ENCODE measurements at regions not wholly inside any gene's neighbourhood (a gene's known extent, or its start where the extent isn't known, plus 50 kb on each side); places are given as distances from the start of the nearest gene placed in this dataset.

DNA sequence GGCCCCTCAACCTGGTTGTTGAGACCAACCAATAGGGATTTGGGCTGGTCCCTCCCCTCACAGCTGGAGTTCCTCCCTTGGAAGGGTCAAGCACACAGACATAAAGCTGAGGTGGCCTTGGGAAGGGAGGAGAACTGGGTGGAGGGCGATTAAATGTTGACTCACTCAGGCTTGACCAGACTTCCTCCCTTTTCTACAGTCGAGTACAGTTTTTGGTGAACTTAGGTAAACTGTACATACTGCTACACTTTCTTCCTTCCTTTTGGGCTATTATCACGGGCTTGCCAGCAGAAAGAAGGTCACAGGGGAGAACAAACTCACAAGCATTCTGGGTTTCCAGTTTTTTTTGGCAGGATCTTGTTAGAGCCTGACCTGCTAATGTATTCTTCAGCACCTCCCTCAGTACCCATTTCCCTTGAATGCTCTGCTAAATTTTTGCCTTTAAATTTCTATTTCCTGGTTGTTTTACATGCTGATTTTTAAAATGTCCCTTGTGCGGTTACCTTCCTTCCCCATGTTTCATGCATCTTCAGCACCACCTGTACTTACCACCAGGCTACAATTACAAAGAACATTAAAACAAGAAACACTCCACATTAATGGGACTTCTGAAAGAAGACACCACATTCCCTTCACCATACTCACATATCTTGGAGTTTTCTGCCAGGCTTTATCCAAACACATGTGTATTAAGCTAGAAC lies 135.2 kb upstream of the RASGEF1B start:
- Histone ChIP-seq H3K27me3 (no peaks in the 10 kb centered on the region), H3K4me3 (no peak overlapping the region), H3K27ac (peak overlapping the region in 1 of 5 donors; percentile 38), H3K36me3 (replicated peaks in 1 of 2) (no peaks in the 10 kb centered on the region), H3K4me1 (replicated peaks in 1 of 2) (no peaks in the 10 kb centered on the region), H3K9me3 (replicated peaks in 1 of 3) (no peaks in the 10 kb centered on the region)
- intact Hi-C loops (cut with DNase I) = no loop called here
- peak in 2 of 7 donors; percentile 13 to 30 for DNase-seq
- 27 to 39% (median 34%) methylated on average over 4 of the region's 4 CpGs for WGBS, 4 donors
- TF ChIP-seq POLR2A (IDR thresholded peaks at IDR 0.05) (no peak), CTCF (IDR thresholded peaks at IDR 0.05) (no peak)

DNA sequence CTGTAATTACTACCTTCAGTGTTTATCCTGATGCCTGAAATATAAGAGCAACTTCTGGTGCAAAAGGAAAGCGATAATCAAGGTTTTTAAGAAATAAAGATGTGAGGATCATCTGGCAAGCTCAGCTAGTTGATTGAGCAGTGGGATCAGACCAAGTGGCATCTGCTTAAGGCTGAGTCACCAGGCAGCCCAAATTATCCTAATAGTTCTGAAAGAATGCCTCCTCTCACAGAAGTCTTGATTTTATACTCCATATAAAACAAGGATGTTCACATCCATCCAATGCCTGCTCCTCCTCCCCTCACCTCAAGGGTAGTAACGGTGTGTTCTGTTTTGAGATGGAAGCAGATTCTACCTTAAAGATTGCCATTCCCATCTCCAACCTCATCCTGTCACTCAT lies 134.5 kb upstream of the RASGEF1B start:
- DNase-seq = no peak
- intact Hi-C loops (cut with DNase I) = no loop called here
- no peaks in the 10 kb centered on the region for H3K36me3 ChIP-seq (replicated peaks in 1 of 2)
- H3K9me3 ChIP-seq (replicated peaks in 1 of 3) = no peaks in the 10 kb centered on the region
- H3K27ac ChIP-seq = no peak overlapping the region
- H3K4me1 ChIP-seq (replicated peaks in 1 of 2) = no peaks in the 10 kb centered on the region
- no peak for TF ChIP-seq CTCF (IDR thresholded peaks at IDR 0.05)
- TF ChIP-seq POLR2A (IDR thresholded peaks at IDR 0.05) = no peak
- H3K27me3 ChIP-seq = no peaks in the 10 kb centered on the region
- no peak overlapping the region for H3K4me3 ChIP-seq
- 88 to 95% (median 91%) methylated on average over 2 of the region's 2 CpGs for WGBS, 4 donors

DNA sequence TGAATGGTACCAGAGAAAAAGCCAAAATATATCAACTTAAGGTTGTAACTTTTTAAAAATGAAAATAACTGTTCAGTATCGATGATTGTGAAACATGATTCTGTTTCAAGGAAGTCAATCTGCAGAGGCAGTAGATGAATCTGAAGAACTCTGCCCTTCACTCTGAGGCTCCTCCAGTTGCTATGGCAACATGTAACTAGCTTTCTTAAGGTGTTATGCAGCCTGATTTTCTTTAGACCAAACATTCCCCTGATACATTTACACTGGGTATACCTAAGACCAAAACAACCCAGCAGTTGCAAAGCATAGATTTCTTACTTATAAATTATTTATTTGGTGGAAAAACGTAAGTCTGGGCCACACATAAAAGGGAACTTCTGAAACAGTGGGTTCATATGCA lies 133.6 kb upstream of the RASGEF1B start:
- intact Hi-C loops (cut with DNase I) = no loop called here
- Histone ChIP-seq H3K9me3 (replicated peaks in 1 of 3) (no peaks in the 10 kb centered on the region), H3K27me3 (no peaks in the 10 kb centered on the region), H3K4me1 (replicated peaks in 1 of 2) (no peaks in the 10 kb centered on the region), H3K36me3 (replicated peaks in 1 of 2) (no peaks in the 10 kb centered on the region), H3K27ac (no peak overlapping the region), H3K4me3 (no peak overlapping the region)
- WGBS, 4 donors = 65 to 73% (median 67%) methylated on average over 2 of the region's 2 CpGs
- TF ChIP-seq CTCF (IDR thresholded peaks at IDR 0.05) = no peak
- TF ChIP-seq POLR2A (IDR thresholded peaks at IDR 0.05) = no peak
- DNase-seq = no peak

DNA sequence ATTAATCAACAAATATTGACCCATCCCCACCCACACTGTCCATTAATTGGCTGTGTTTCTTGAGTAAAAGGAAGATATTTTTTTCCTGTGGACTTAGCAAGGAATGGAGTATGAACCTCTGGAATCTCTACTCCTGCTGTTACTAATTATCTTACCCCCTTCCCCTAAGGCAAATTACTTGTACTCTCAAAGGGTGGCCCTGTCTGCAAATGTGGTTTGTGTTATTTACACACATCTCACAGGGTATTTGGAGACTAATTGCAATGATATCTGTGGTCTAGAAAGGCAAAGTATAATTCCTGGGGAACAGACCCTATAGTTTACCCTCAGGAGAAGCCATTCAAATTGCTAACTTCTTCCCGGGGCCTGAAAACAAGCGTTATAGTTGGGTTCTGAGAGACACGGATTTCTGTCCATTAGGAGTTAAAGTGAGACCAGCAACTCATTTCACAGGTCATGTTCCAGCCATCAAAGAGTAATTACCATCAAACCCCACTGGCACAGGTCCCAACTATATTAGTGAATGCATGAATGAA lies 133.0 kb upstream of the RASGEF1B start:
- H3K9me3 ChIP-seq (replicated peaks in 1 of 3) = no peaks in the 10 kb centered on the region
- H3K27ac ChIP-seq = no peak overlapping the region
- H3K4me1 ChIP-seq (replicated peaks in 1 of 2) = no peaks in the 10 kb centered on the region
- no peaks in the 10 kb centered on the region for H3K27me3 ChIP-seq
- intact Hi-C loops (cut with DNase I) = no loop called here
- DNase-seq = no peak
- 81 to 89% (median 85%) methylated on average over 3 of the region's 3 CpGs for WGBS, 4 donors
- H3K36me3 ChIP-seq (replicated peaks in 1 of 2) = no peaks in the 10 kb centered on the region
- no peak overlapping the region for H3K4me3 ChIP-seq
- TF ChIP-seq POLR2A (IDR thresholded peaks at IDR 0.05) (no peak), CTCF (IDR thresholded peaks at IDR 0.05) (no peak)
